NCI-H748 (cell line): ENCODE measurements at regions not wholly inside any gene's neighbourhood (a gene's known extent, or its start where the extent isn't known, plus 50 kb on each side); places are given as distances from the start of the nearest gene placed in this dataset.
A peak's percentile ranks its signal among the peaks of the same experiment; 100 is the strongest.
"Not testable (repeated sequence)": the region's sequence is repeated elsewhere in the genome, so short reads cannot be mapped to it uniquely, and the experiment has no call there.

ENCODE experiments used
- DNase-seq: peaks from one replicate; lab custom pipeline; 2025; ENCODE audit not compliant: unreplicated experiment; lab: John Stamatoyannopoulos, UW

DNA sequence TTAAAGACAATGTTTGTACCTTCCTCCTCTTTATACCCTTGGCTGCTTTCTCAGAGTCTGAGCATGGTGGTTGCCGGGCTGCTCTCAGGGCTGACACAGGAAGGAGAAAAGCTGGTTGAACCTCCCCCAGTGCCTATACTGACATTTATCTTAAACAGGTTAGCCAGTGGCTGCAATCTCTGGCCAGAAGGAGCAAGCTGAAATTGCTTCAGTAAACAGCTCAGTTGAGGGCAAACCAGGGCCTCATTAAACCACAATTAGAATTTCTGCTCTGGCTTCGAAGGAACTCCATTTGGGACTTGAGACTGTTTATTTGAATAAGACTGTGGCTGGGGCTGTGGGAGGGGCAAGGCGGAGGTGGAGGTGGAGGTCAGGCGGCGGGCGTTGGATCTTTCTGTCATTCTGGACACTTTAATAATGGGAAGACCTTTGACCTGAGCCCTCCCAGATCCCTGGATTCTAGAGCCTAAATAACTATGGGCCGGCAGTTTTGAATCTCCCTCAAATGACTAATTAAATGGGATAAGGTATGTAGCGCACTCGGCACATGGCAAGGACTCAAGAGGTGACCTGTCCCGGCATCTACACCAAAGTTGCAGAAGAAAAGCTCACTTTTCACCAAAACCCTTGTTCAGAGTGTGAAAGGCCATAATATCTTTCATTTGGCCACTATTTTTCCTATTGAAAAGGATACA lies 120.6 kb upstream of the MYCN start:
- no peak for DNase-seq

DNA sequence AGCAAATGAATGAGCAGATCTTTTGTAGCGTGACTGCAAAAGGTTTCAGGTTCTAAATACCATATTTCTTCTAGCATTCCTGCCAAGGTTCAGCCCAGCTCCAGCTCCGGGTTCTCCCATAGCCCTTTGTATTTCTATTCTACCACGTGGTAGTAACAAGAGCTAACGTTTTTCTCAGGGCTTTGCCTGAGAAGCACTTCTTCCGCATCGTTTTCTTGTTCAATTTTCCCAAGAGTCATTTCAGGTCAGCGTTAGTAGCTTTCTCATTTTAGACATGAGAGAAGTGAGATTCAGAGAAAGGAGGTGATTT lies 120.1 kb upstream of the MYCN start:
- DNase-seq = no peak

DNA sequence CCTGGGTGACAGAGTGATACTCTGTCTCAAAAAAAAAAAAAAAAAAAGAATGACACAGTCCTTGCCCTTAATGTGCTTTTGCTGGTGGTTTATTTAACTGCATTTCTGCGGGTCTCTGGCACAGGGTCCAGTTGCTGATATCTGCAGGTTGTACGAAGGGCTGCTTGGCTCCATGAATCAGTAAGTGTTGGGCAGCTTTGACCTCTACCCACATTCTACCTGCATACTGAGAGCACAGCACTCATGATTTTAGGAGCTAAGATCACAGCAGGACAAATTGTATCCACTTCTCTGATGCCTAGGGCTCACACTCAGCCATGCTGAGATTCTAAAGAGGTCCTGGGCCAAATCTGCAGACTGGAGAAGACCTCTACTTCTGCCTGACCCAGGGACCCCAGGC lies 119.4 kb upstream of the MYCN start:
- DNase-seq = no peak

DNA sequence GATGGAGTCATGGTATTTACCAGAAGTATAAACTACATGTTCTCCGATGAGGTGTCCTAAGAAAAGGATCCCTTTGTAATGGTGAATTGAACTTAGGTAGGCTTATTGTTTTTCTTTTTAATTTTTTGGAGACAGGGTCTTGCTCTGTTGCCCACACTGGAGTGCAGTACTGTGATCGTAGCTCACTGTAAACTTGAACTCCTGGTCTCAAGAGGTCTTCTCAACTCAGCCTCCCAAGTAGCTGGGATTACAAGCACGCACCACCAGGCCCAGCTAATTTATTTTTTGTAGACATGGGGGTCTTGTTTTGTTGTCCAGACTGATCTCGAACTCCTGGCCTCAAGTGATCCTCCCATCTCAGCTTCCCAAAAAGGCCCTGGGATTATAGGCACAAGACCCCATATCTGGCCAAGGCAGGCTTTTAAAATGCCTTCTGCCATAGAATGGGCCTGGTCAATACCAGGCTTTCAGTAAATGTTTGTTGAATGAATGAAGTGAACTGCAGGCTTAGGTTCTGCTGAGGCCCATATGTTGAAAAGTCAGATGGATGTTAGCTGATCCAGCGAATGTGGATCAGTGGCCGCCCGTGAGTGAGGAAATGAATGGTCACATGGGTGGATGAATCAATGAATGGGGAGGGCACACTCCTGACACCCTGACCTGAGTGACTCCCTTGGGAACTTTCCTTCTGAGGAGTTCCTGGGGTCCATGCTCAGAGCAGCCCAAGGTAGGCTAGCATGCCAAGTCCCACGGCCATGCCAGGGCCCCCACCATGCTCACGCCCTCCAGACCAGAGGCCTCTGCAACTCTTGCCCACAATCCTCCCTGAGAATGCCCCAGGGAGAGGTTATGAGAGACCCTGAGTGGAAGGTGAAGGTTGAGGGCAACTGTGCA lies 118.0 kb upstream of the MYCN start:
- DNase-seq = no peak

DNA sequence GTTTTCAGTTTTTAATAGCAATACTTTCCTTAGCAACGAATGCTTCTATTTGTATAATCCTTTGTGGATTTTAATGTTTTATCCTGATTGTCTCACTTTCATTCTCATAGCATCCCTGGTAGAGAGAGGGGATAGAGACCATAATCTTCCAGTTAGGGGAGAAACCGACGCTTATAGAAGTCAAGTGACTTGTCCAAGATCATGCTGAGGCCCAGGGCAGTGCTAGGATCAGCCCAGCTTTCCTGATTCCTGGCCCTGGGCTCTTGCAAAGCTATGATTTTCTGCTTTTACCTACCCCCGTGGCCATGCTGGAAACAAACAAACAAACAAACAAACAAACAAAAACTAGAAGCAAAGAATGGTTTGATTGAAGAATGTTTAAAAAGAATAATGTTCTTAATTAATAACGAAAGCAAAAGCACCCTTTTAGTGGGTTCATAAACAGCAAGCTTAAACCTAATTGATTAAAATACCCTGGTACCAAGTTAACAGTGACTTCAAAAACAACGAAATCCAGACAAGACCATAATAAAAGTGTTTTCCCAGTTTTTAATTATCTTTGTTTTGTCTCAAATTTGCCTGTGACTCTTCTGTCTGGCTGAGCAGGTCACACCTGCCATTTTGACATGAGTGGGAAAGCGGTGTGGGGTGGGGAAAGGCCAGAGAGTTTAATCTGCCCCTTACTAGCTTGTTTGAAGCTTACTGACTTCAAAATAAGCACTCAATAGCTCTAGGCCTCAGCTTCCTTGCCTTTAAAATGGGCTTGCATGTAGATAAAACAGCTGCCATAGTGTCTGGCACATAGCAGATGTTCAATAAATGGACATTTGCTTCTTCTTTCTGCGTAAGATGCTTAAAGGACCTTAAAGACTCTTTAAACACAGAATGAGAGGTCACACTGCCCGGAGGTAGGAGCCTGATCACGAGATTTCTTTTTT lies 116.6 kb upstream of the MYCN start:
- no peak for DNase-seq

DNA sequence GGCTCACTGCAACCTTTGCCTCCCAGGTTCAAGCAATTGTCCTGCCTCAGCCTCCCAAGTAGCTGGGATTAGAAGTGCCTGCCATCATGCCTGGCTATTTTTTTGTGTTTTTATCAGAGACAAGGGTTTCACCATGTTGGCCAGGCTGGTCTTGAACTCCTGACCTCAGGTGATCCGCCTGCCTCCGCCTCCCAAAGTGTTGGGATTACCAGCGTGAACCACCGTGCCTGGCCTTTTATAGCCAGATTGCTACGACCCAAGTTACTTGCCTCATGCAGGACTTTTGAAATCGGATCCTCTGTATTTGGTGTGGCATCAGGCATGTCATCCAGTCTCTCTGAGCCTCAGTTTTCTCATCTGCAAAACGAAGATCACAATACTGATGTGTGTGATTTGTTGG lies 115.9 kb upstream of the MYCN start:
- DNase-seq = not testable (repeated sequence)

DNA sequence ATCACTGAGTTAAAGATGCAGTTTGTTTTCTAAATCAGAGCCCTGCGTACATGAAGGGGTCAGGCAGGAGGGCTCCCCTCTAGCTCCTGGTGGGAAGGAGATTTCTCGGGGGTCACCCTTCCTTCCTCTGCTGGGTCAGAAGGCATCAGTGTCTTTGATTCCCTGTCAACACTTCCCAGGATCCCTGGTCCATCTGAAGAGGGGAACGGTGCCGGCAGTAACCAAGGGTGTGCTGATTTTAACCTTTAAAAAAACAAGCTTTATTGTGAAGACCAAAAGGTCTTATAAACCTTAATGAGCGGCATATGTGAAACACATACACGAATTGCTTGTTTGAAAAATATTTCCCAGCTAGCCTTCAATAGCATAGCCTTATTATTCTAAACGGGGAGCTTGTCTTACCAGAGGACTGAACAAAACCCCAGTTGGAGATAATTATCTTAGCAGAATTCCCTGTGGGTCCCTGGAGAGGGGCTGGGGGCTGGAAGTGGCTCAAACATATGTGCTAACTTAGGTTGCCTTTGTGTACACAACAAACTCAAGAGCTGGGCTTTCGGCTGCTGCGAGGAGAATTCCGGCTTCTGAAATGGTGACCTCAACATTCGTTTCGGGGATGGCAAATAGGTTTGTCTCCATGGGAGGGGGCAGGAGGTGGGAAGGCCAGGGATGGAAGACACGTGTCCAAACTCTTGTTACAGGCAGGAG lies 114.9 kb upstream of the MYCN start:
- no peak for DNase-seq

DNA sequence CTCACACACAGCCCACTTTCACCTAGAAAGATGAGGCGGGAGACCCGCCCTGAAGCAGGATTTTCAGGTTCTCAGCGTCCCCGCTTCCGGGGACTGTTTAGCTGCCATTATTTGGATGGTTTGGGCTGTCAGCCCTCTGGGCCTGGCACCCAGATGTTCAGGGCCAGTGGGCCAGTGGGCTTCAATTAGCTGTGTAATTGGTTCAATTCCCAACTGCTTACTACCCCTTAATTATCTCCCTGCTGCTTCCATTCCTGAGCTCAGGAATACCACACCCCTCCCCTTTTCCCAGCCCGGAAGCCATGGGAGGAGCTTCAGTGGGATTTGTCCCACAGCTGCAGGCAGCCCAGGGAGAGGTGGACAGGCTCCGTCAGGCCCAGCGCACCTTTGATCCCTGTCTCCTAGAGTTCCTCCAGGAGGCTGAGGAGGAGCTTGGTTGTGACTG lies 114.1 kb upstream of the MYCN start:
- DNase-seq = peak; percentile 23

DNA sequence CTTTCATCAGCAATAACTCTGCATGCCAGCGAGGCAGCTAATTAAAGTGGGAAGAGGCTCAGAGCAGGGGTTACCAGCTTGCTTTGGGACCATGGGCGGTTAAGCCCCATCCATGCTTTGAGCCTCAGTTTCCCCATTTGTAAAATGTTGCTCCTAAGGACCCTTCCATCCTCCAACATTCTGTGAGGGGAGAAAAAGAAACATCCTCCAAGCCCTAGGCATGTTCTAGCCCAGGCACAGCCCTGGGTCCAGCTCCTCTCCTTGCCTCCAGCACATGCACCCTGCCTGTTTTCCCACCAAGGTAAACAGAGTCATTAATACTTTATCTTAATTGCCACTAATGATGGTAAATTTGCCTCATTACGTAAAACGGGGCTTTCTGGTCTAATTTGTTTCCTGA lies 113.3 kb upstream of the MYCN start:
- DNase-seq = no peak

DNA sequence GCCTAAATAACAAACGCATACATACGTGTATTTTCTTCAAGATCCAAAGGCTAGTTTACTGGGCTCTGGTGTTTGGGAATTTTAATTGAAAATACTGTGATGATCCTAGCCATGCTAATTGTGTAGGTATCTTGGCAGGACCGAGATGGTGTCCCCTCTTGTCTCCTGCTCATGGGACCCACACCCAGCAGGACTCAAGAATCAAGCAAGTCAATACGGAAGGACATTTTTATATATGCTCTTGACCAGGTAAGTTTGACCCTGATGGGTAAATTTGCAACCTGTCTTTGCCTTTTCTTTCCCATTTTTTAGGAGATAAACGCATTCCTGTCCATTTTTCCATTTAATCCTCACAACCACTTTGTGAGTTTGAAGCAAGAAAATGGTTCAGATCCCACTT lies 111.8 kb upstream of the MYCN start:
- no peak for DNase-seq

DNA sequence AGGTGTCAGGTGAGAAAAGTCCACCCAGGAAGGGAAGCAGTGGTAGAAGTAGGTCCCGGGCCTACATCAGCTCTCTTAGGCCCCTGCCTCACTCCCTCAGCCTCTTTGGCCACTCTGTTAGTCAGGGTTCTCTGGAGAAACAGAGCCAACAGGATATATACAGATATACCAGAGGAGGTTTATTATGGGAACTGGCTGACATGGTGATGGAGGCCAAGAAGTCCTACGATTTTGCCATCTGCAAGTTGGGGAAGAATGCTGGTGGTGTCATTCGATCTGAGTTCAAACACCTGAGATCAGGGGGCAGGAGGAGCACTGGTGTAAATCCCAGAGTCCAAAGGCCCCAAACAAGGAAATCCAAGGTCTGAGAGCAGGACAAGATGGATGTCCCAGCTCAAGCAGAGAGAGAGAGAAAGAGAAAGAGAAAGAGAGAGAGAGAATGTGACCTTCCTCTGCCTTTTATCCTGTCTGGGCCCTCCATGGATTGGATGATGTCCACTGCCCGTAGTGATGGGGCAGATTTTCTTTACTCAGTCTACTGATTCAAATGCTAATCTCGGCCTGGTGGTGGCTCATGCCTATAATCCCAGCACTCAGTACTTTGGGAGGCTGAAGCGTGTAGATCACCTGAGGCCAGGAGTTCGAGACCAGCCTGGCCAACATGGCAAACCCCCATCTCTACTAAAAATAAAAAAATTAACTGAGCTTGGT lies 111.1 kb upstream of the MYCN start:
- DNase-seq = no peak

DNA sequence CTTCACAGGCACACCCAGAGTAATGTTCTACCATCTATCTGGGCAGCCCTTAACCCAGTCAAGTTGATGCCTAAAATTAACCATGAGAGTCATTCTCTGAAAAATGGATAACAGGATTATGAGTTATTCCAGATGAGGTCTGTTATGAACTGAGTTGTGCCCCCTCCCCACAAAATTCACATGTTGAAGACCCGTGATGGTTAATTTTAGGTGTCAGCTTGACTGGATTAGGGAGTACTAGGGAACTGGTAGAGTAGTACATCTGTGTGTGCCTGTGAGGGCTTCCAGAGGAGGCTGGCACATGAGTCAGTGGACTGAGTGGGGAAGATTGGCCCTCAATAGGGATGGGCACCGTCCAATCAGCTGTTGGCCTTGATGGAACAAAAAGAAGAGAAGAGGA lies 110.4 kb upstream of the MYCN start:
- no peak for DNase-seq

DNA sequence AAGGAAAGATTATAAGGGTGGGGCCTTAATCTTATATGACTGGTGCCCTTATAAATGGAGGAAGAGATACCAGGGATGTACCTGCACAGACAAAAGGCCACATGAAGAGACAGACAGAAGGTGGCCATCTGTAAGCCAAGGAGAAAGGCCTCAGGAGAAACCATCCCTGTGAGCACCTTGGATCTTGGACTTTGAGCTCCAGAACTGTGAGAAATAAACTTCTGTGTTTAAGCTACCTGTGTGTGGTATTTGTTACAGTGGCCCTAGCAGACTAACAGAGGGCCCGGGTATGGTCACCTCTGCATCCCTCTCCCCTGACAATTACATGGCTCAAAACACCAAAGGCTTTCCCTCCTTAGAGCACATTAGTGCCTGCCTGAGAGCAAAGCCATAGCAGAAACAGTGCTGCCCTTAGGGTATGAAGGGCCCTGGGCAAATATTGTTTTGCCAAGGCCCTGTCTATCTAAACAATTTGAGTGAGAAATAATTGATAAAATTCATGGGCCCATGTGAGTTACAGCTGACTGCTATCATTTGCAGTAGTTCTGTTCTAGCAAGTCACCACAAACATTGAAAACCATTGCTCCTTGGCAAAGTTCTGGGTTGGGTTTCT lies 109.3 kb upstream of the MYCN start:
- DNase-seq = no peak

DNA sequence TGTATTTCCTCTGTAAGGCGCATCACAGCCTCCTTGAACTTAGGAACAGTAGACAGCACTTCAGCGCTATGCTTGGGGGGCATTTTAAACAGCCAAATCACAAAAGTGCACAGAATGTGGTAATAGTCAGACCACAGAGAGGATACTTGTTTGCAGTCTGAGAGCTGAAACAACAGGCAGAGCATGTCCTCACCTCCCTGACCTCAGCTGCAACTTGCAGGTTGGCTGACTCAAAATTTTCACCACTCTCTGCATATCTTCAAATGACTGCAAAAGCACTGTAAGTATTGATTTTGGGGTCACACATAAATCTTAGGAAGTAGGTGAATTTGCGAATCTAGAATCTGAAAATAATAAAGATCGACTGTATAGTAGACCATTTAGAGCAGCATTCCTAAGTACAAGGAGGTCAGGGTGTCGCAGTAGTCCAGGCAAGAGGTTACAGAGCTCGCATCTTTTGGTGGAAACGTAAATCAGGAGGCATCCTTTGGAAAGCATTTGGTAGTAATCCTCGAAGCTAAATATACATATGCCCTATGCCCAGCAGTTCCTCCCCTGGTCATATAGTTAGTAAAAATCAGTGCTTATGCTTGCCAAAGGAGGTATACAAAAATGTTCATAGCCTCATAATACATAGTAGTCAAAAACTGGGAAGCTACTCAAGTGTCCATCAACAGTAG lies 108.2 kb upstream of the MYCN start:
- DNase-seq = no peak

DNA sequence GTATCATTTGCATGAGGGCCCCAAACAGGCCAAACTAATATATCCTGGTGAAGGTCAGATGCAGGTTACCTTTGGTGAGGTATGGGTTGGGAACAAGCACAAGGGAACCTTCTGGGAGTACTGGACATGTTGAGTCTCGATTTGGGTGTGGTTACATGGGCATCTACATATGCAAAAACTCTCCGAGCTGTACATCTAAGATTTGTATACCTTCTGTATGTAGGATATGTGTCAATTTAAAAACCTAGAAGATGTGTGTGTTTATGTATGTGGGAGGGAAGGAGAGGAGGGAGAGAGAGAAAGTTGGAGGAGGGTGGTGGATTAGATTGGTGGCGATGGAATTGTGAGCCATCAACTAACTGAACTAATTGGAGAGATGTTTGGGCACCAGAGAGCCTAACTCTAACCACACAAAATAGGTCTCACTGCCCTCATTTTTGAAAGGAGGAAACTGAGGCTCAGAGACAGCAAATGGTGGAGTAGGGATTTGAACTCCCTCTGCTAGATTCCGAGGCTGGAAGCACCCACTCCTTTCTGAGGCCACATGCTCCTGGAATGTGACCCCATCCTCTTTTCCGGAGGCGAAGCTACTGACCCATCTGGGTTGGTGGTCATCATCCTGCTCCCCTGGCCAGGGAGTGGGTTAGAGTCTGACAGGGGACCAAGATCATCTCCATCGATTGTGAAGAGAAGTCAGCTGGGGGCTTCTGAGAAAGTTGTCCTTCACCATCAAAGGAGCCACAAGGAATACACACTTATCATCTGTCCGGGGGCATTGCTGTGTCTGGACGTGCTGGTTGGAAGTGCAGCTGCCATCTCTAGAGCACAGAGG lies 107.3 kb upstream of the MYCN start:
- no peak for DNase-seq

DNA sequence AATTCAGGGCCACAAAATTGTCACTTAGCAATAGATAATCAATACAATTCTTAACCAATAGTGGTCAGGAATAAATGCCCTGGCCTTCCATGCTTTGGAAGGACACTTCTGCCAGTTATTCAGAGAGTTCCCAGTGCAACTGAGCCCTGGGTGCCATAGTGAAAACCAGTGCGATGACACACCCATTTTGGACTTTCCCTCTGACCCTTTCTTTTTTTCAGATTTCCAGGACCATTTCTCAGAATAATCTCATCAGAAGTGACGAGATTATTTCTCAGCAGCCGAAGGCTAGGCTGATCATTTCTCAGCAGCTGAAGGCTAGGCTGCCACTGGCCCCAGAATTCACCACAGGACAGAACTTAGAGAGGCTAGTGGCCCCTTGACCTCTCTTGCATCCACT lies 106.6 kb upstream of the MYCN start:
- no peak for DNase-seq

DNA sequence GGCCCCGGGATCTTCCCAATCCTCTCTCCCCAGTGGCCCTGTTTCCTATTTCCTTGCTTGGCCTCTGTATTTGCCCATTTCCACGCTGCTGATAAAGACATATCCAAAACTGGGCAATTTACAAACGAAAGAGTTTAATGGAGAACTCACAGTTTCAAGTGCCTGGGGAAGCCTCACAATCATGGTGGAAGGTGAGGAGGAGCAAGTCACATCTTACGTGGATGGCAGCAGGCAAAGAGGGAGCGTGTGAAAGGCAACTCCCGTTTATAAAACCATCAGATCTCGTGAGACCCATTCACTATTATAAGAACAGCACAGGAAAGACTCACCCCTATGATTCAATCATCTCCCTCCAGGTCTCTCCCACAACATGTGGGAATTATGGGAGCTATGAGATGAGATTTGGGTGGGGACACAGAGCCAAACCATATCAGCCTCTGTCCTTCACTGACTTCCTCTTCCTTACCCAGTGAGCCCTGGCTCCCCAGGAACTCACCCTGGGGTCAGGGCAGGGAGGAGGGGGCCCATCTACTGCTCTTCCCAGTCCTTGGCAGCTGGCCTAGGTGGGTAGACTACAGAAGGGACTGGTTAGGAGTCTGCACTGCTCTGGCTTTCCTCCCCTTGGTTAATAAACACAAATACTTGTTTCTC lies 105.8 kb upstream of the MYCN start:
- no peak for DNase-seq
